HG02870 (cell line): ENCODE measurements at regions not wholly inside any gene's neighbourhood (a gene's known extent, or its start where the extent isn't known, plus 50 kb on each side); places are given as distances from the start of the nearest gene placed in this dataset.

Source experiments
- ATAC-seq: cut with Tn5 transposase; IDR thresholded peaks from one replicate; pipeline ENCODE4 v1.9.1; 2021; ENCODE audit warnings: mild to moderate bottlenecking, moderate library complexity; ENCODE audit not compliant: unreplicated experiment

DNA sequence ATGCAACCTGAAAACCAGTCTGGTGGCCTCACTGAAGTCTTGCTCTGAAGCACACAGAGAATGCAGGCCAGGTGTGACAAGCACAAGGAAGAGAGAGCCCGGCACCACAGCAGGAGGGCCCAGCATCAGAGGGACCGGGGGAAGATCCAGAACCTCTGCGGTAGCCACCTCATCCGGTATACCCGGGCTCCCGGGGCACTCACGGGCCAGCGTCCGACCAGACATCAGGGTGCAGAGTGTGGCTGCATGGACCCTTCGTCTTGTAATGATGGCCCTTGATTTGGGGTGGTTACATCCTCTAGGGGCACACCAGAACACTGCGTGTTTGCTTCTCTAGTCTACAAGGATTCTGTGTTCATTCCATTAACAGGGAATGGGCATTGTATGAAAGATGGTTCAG lies 406.0 kb downstream of the GADD45G start:
- ATAC-seq = no peak

DNA sequence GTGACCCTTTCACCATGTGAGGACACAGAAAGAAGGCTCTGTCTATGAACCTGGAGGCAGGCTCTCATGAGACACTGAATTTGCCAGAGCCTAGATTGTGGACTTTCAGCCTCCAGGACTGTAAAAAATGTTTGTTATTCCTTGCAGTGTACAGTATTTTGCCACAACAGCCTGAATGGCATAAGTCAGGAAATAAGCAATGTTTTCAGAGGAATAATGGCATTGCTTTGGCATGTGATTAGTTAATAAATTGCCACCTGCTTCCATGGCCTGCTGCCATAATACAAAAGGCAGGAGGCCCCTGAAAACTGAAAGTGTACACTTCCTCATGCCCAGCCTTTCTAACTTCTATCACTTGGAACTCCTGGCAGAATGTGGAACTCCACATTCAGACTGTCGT lies 408.1 kb downstream of the GADD45G start:
- ATAC-seq = no peak

DNA sequence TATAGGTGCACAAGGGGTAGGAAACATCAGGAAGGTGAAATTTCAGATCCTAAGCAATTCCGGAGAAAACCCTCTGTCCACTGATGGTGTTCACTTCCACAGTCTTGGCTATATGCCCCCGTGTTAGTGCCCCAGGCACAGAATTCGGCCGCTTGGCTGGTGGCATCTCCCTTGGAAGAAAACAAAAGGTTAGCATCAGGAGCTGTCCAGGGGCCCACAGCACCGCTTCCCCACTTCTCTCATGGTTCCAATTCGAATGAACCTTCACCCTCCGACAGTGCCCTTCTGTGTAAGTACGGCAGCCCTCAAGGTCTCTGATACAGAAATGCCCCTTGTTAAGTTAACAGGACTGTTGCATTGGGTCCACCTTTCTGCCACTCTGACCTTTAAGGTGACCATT lies 409.0 kb downstream of the GADD45G start:
- ATAC-seq = no peak

DNA sequence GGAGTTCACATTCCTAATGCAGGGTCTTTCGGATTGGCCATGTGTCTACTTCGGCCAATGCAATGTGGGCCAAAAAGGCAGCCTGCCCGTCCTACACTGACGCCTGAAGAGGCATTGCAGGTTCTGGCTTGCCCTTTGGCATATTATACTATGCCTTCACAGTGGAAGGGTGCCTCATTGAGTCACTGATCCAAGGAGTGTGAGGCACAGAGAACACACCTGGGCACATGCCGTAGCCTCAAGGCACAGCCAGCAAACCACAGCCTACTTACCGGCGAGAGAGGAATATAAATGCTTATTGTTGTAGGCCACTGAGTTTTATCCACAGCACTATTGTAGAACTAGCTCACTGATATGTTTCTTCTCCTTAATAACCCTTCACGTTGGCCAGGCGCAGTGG lies 409.6 kb downstream of the GADD45G start:
- ATAC-seq = no peak

DNA sequence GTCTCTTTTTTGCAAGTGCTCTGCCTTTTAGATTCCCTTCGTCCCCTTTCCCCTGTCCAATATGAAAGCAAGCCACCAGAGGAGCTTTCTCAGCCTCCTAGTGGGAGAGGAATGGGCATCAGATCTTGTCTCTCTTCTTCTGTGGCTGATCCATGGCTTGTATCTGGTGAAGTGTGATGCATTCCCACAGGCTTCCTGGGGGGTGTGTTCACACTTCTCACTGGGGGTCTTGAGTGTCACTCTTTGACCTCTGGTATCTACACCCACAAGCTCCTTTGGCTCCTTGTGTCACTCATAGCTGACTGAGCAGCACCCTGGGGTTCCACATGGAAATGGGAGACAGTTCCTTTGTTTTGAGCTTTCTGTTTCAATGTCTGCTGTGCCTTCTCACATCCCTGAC lies 411.5 kb downstream of the GADD45G start:
- ATAC-seq = no peak

DNA sequence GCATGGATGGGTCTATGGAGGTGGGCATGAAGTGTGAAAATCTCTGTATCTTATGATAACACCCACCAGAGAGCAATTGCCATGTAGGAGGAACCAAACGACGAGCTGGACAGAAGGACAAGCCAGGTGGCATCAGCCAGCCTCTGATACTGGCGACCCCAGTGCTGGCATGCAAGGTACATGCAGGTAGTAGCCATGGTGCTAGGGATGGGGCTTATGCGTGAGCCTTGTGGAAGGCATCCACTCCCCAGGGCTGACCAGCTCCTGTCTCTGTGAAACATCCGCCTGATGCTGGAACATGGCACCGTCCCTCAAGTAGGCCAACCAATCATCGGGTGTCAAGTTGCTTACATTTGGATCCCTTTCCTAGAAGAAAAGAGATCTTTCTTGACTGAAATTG lies 412.9 kb downstream of the GADD45G start:
- ATAC-seq = no peak

DNA sequence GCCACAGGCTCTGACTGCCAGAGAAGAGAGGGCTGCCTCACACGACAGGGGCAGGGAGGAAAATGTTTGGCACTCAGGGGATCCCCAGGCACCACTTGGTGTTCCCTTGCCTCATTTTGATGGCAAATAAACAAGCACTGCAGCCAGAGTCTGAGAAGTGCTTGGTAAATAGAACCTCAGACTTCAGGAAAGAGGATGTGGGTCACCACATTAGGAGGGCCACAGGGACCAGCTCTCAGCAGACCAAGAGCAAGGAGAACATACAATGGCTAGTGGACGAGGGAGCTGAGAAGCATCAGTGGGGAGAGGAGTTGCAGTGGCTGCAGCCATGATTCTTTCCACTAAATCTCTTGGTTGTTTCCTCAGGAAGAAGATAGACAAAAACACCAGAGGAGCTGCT lies 413.9 kb downstream of the GADD45G start:
- ATAC-seq = no peak

DNA sequence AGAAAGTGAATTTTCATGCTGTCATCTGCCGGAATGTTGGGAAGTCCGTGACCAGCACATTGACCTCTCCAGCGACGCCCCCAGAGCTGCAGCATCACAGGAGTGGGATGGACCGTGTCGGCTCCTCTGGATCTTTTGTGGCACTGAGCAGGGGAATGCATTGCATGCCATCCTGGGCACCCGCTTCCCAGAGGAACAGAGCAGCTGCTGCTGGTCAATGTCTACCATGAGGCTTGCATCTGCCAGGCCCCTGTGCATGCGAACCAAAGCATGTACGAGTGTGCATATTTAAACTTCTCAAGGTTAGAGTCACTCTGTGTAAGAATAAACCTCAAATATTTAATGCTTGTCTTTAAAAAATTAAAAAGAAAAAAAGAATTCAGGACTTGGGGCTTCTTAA lies 414.8 kb downstream of the GADD45G start:
- no peak for ATAC-seq

DNA sequence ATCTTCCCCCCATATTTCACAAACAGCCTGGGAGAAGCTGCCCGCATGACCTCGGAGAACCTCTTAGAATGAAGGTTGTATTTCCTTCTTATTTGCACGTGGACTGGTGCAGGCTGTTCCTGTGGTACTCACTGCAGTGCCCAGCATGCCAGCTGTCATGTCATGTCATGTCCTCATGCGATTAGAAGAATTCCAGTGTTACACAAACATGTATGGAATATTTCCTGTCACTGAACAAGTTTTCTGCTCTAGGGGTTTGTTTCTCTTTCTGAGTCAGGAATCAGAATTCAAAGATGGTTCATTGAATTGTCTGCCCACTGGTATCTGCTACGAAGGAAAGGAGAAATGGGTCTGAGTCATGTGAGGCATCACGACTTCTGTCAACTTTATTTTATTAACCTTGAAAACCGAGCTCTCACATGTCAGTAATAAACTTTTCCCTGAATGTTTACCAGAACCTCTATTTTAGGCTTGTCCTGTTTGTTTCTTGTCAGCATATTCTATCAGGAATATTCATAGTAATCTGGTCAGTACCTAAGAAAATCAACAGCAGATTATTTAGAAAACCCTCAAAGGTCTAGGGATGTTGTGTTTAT lies 415.6 kb downstream of the GADD45G start:
- ATAC-seq = no peak

DNA sequence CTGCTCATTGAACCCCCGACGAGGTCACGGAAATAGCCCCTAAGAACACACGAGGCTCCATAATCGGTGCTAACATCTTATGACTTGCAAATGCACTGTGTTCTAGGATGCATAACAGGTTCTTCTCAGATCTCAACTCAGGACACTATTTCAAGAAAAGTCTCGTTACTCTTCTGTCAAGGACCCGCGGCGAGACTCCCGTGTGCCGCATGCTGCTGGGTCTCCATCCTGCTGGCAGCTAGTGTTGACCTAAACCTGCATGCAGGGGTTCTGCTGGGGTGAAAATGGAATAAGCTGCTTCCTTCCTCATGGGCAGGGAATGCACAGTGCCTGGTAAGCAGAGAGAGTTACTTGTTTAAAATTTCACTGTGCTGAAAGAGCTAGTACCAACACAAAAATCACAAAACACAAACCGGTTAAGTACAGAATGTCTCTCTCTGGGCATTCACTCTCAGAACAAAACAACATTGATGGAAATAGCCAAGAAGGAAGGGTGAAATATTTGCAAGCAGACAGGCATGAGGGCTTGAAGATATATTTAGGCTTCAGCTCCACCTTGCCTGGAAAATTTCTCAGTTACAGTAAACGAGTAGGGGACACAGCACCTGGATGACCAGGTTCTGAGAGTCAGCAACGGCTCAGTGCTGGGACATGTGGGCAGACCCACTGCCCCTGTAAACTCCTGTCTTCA lies 416.5 kb downstream of the GADD45G start:
- no peak for ATAC-seq

DNA sequence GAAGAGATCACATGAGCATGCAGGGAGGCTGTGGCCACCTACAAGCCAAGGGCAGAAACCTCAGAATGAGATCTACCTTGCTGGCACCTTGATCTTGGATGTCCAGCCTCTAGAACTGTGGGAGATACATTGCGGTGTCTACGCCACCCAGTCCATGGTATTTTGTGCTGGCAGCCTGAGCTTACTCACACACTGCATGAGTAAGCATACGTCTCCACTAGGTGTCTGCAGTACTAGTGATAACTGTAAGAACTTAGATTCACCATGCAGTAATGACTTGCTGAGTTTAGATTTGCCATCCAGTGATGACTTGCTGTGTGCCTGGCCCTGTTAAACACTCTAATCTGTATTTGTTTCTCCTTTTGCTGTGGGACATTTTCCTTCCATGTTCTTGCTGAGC lies 417.7 kb downstream of the GADD45G start:
- no peak for ATAC-seq

DNA sequence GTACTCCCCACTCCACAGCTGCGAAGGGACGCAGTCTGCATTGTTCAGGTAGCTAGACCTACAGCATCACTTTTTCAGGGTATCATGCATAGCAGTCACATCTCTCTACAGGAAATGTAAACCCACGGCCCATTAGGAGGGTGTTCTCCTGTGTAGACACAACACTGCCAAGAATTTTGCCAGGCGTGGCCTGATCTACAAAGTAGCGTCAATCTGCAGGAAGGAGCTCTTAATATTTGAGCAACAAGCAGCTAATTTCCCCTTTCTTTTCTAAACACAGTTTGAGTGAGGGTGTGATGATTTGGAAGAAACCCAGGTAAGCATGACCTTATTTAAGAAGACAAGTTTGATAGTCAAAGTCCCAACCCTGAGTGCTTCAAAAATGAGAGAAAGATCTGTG lies 419.0 kb downstream of the GADD45G start:
- ATAC-seq = no peak

DNA sequence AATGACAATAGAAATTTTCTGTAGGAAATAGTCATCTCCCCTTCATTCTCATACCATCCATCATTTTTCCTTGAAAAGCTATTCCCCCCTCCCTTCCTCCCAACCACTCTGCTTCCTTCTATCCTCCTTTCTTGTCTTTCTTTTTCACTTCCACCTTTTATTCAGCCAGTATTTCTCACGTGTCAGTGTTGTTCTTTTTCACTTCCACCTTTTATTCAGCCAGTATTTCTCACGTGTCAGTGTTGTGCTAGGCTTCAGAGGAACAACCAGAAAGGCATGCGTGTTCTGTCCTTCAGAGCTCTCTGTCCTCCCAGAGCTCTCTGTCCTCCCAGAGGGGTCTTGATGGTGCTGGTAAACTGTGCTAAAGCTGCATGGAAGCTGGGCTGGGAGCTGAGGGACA lies 419.6 kb downstream of the GADD45G start:
- ATAC-seq = no peak

DNA sequence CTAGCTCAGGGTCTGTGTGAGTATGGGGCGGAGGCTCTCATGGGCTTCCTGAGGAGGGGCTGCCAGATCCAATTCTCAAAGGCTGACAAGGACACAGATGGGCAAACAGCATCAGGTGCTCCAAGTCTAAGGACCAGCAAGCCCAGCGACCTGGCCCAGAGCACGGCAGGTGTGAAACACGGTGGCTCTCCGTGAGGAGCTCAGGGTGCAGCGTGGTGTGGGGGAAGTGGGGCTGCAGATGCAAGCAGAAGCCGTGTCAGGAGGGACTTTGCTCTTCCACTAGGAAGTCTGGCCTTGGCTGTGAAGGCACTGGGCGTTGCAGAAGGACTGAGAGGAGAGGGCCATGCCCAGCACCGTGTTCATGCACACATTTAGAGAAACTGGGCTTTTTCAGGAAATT lies 420.0 kb downstream of the GADD45G start:
- ATAC-seq = no peak

DNA sequence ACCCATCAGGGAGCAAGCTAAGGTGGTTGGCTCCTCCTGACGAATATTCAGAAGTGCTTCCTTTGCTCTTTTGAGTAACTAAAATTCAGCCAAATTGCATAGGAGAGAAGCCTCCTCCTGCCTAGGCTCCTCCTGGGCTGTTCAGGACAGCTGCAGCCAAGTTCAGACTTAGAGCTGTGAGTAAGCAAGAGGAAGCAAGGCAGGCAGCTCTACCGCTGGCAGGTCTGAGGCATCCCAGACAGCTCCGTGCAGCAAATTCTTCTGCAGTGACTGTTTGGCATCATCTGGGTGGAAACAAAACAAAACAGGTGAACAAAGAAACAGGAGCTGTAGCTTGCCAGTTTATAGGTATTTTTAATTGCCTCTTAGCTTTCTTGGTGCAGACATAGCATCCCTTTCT lies 421.0 kb downstream of the GADD45G start:
- no peak for ATAC-seq

DNA sequence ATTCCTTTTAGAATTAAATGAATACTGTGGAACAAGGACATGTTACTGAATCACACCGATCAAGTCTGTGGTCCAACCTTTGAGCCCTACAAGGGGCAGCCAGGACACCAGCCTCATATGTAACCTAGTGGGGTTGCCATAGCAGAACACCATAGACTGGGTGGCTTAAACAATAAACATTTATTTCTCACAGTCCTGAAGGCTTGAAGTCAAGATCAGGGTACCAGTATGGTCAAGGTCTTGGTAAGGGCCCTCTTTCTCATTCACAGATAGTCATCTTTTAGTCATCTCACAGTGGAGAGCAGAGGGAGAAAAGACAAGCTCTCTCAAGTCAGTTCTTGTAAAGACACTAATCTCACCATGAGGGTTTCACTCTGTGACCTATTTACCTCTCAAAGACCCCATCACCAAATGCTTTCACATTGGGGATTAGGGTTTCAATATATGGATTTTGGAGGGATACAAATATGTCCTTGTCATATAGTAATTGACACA lies 422.5 kb downstream of the GADD45G start:
- ATAC-seq = no peak

DNA sequence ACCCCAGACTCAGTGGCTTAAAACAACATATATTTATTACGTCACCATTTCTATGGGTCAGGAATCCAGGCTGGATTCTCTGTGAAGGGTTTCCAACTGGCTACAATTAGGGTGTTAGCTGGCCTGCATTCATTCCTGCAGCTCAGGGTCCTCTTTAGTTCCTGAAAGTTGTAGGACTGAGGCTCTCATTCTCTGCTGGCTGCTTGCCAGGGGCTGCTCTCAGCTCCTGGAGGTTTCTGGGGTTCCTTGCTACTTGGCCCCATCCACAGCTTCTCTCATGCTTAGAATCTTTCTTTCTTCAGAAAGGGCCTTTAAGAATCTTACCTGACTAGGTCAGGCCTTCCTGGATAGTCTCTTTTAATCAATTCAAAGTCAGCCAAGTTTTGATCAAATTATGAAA lies 424.6 kb downstream of the GADD45G start:
- ATAC-seq = no peak

DNA sequence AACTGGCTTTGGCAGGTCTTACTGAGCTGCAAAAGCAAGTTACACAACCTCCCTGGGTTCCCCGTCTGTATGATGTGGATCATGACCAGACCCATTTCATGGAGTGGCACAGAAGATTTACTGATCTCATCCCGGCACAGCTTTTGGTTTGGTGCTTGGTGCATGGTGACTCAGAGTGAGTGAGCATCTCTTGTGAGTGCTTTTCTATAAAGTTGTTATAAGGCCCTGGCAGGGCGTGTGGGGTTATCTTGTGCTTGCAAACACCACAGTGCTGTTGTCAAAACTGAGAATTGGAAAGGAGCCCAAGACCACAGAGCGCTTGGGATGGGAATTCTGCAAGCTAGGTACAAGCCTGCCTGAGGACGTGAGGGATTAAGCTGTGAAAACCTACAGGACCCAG lies 425.2 kb downstream of the GADD45G start:
- ATAC-seq = no peak

DNA sequence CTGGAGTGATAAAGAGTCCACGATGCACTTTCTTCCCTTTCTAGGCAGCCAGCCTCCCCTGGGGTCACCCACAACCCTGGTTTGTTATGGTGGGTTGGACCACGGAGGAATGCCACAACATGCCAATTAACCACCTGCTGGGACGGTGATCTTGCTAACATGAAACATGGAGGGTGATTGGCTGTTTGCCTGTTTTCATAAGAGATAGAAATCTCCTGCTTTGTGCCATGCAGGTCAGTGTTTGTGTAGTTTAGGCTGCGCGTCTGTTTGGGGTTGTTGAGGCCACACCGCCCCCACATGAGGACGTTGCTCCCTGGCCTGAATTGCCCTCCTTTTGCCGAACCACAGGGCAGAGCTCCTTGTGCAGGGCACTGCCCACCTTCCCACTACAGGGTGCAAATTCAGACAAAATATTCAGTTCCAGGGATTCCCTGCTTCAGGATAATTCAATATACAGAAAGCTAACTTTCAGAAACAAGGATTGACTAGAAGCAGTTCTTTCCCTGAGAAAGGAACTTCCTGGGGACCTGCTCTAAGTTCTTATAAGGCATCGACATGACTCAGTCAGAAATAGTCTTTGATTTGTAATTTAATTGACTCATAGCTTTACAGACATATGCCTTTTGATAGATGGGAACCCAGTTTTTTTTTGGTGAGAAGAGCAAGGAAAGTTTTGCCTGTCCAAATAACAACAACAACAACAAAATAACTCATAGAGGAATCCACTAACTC lies 427.6 kb downstream of the GADD45G start:
- no peak for ATAC-seq

DNA sequence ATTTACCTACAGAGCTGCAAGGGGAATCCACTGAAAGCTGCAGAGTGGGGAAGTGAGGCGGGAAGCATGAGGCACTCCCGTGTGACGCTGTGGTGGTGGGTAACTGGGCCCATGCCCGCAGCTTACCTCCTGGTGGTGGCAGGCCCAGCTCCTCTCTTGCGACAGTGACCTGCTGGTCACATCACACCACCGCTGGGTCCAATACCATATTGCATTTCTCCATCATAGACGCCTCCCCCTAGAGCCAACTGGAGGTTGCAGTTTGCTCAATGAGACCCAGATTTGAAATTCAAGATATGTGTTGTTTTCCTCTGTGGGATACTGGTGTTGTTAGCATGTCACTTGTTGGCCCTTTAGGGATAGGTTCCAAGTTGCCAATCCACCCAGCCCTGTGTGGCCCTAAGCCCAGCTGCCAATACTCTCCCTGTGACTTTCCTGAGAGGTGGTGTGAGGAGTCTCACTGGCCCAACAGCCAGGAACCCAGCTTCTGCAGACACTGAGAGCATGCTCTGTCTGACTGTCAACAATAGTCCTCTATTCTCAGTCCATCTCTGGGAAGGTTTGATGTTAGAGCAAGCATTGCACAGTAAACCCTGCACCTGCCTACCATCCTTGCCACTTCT lies 428.3 kb downstream of the GADD45G start:
- no peak for ATAC-seq

DNA sequence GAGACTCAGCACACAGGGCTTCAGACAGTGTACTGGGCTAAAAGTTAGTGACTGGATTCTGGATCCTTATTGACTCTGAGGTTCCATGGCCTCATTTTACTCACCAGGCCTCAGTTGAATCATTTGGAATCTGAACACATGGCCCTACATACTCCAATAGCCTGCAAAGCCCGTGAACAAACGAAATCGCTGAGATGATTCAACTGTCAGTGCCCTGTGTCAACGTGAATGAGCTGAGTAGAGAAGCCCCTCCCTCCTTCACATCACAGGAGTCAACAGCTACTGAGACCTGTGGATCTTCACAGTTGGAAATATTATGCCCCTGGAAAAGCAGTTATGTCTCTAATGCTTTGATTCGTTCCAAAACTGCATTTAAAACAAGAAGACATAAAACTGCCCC lies 429.3 kb downstream of the GADD45G start:
- ATAC-seq = no peak

DNA sequence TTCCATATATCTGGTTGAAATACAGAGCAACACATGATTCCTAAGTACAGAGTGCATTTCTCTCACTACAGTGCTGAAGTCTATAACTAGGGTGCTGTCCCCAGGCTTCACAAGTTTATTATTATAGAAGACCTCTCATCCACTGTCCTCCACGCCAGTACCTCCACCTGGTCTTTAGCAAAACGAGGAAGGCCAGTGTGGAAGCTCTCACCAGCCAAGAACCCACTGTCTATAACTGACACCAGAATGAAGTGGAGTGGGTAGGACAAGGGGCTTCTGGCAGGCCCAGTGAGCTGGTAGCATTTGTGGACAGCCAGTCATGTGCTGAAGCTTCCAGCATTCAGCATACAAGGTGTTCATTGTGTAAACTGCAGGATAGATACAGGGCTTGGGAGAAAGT lies 430.7 kb downstream of the GADD45G start:
- ATAC-seq = no peak
